Fibroblast of lung (primary cell): ENCODE measurements at regions not wholly inside any gene's neighbourhood (a gene's known extent, or its start where the extent isn't known, plus 50 kb on each side); places are given as distances from the start of the nearest gene placed in this dataset.

Source experiments
- EZH2 ChIP-seq: IDR thresholded peaks from 2 replicates; pipeline ENCODE4 v1.5.1; 2012; ENCODE audit warnings: low read length, control low read depth, mild to moderate bottlenecking; ENCODE audit errors: missing control alignments
- TF ChIP-seq, protein P1 (sequence below), 2 donors: IDR thresholded peaks in 1 of 2; conservative IDR thresholded peaks in 1 of 2; 1 replicate in 1 of 2; 2 replicates in 1 of 2; pipeline ENCODE4 v1.5.1; 2011 to 2012; ENCODE audit warnings: low read length in 2 of 2, control low read depth in 1 of 2, inconsistent platforms in 1 of 2, low read depth in 1 of 2, mild to moderate bottlenecking in 1 of 2

DNA sequence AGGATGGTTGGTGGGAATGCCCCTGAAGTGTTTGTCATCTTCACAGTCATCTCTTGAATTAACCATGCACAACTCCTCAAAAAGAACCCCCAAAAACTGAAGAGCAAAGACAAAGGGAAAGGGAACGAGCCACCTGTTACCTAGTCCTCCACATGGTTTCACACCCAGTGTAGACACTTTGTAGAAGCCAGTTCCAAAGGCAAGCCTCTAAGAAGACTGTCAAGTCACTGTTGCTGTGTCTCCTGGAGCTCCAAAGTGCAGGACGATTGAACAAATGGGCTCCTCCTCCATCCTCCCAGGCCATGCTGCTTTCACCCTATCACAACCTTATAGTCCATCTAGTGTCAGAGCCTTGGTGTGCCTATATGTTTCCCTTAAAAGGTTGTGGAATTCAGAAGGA is 277.6 kb upstream of the PRDM1 start:
- TF ChIP-seq, protein P1, sequence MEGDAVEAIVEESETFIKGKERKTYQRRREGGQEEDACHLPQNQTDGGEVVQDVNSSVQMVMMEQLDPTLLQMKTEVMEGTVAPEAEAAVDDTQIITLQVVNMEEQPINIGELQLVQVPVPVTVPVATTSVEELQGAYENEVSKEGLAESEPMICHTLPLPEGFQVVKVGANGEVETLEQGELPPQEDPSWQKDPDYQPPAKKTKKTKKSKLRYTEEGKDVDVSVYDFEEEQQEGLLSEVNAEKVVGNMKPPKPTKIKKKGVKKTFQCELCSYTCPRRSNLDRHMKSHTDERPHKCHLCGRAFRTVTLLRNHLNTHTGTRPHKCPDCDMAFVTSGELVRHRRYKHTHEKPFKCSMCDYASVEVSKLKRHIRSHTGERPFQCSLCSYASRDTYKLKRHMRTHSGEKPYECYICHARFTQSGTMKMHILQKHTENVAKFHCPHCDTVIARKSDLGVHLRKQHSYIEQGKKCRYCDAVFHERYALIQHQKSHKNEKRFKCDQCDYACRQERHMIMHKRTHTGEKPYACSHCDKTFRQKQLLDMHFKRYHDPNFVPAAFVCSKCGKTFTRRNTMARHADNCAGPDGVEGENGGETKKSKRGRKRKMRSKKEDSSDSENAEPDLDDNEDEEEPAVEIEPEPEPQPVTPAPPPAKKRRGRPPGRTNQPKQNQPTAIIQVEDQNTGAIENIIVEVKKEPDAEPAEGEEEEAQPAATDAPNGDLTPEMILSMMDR (conservative IDR thresholded peaks at IDR 0.05 in 1 of 2, IDR thresholded peaks at IDR 0.05 in 1 of 2; ENCODE audit: low read depth in 1 of 2, low read length in 2 of 2), result no peak
- no peak for TF ChIP-seq EZH2
